Transverse colon (tissue), 4 donors: ENCODE measurements at regions not wholly inside any gene's neighbourhood (a gene's known extent, or its start where the extent isn't known, plus 50 kb on each side); places are given as distances from the start of the nearest gene placed in this dataset.

Experiments
- DNase-seq: peaks from one replicate; pipeline ENCODE4 v3.0.0-alpha.2; 2019
- H3K27ac ChIP-seq, 4 donors: fragments of 200-600 bp; sonication (generic); 2 replicates each; pipeline ENCODE4 v1.5.1; 2016 to 2018; ENCODE audit warnings: inconsistent platforms in 4 of 4
- H3K27me3 ChIP-seq: fragments of 200-600 bp; sonication (generic); 2 replicates; pipeline ENCODE4 v1.5.1; 2017; ENCODE audit warnings: inconsistent platforms
- H3K36me3 ChIP-seq, 4 donors: fragments of 200-600 bp; sonication (generic); 2 replicates each; pipeline ENCODE4 v1.5.1; 2017 to 2019; ENCODE audit warnings: inconsistent platforms in 4 of 4
- H3K4me1 ChIP-seq, 4 donors: fragments of 200-600 bp; sonication (generic); 2 replicates each; pipeline ENCODE4 v1.5.1; 2017 to 2020; ENCODE audit warnings: inconsistent platforms in 4 of 4
- H3K4me3 ChIP-seq, 4 donors: fragments of 200-600 bp; sonication (generic); 1 replicate in 1 of 4; 2 replicates in 3 of 4; pipeline versions ENCODE4 v1.5.1 to v1.6.1; 2017 to 2019; ENCODE audit warnings: inconsistent platforms in 4 of 4
- H3K9me3 ChIP-seq, 2 donors: fragments of 200-600 bp; sonication (generic); 2 replicates each; pipeline ENCODE4 v1.5.1; 2017 to 2019; ENCODE audit warnings: inconsistent platforms in 2 of 2
- CTCF ChIP-seq, 5 experiments: fragments of 200-600 bp in 3 of 5; fragments of 450-650 bp in 2 of 5; sonication (generic) in 3 of 5; IDR thresholded peaks; 1 replicate in 2 of 5; 2 replicates in 3 of 5; pipeline ENCODE4 v1.5.1; 2016 to 2017; ENCODE audit warnings: antibody characterized with exemption in 5 of 5, inconsistent platforms in 3 of 5, mild to moderate bottlenecking in 2 of 5, moderate library complexity in 1 of 5
- EP300 ChIP-seq: sonication (generic); formaldehyde crosslinking; IDR thresholded peaks from one replicate; pipeline ENCODE4 v1.6.1; 2017; ENCODE audit warnings: antibody characterized with exemption, low read depth
- POLR2A ChIP-seq: fragments of 450-650 bp; IDR thresholded peaks from one replicate; pipeline ENCODE4 v1.6.1; 2016; ENCODE audit warnings: antibody characterized with exemption, mild to moderate bottlenecking, moderate library complexity
- POLR2AphosphoS5 ChIP-seq, 3 donors: sonication (generic); formaldehyde crosslinking; IDR thresholded peaks; one replicate each; pipeline ENCODE4 v1.6.1; 2016; ENCODE audit warnings: antibody characterized with exemption in 3 of 3
- WGBS, 2 donors: methylation state at CpG; one replicate each; pipeline ENCODE4 v1.1.5; 2018; ENCODE audit warnings: low coverage in 1 of 2; 5-methylcytosine and 5-hydroxymethylcytosine counted together
- in situ Hi-C, 4 donors: fragments of 200-750 bp; cut with MboI; loops; one replicate each; pipeline versions ENCODE4 v1.15.0 to v1.15.1; 2017; ENCODE audit warnings: low sequenced_read_pairs in 3 of 4, low pct_ligation_motif_present in 1 of 4, low pct_unique_long_range_greater_than_20kb in 1 of 4
- intact Hi-C: fragments of 100-400 bp; cut with DNase I; formaldehyde crosslinking; loops from one replicate; pipeline ENCODE4 v1.15.1; 2023; ENCODE audit warnings: low total_unique reads

GRCh38 chr18:54100920-54101470, 123.5 kb downstream of the MBD2 start:
- Histone ChIP-seq H3K27me3 (no peaks in the 10 kb centered on the region), H3K4me3 (no peak overlapping the region), H3K27ac (no peak overlapping the region), H3K4me1 (no peaks in the 10 kb centered on the region), H3K9me3 (no peaks in the 10 kb centered on the region), H3K36me3 (no peaks in the 10 kb centered on the region)
- no peak for TF ChIP-seq CTCF (IDR thresholded peaks at IDR 0.05)
- no peak for TF ChIP-seq POLR2AphosphoS5 (IDR thresholded peaks at IDR 0.05)
- no peak for TF ChIP-seq EP300
- TF ChIP-seq POLR2A, result no peak
- no peak for DNase-seq
- intact Hi-C loops (no loop called here), in situ Hi-C loops (loop anchor here in 2 of 4 donors (25.0 kb wide), 1 partner anchor 539 kb away; no protein-coding TSS in a partner anchor)
- WGBS, 2 donors, result 77 to 82% methylated on average over 4 of the region's 4 CpGs

- no peak for TF ChIP-seq CTCF (IDR thresholded peaks at IDR 0.05)
- TF ChIP-seq POLR2A, result no peak
- TF ChIP-seq EP300, result no peak
- TF ChIP-seq POLR2AphosphoS5 (IDR thresholded peaks at IDR 0.05), result no peak
- H3K36me3 ChIP-seq, result no peaks in the 10 kb centered on the region
- H3K27ac ChIP-seq, result no peak overlapping the region
- in situ Hi-C loops, result loop anchor here in 2 of 4 donors (25.0 kb wide), 1 partner anchor 538 kb away; no protein-coding TSS in a partner anchor
- no peaks in the 10 kb centered on the region for H3K4me1 ChIP-seq
- 94 to 95% methylated on average over 2 of the region's 2 CpGs for WGBS, 2 donors
- DNase-seq, result no peak
- H3K4me3 ChIP-seq, result no peak overlapping the region
- intact Hi-C loops, result no loop called here
- no peaks in the 10 kb centered on the region for H3K9me3 ChIP-seq
- H3K27me3 ChIP-seq, result no peaks in the 10 kb centered on the region
Measured at GRCh38 chr18:54100466-54100865, 124.0 kb downstream of the MBD2 start.

- in situ Hi-C loops (no loop called here), intact Hi-C loops (no loop called here)
- H3K4me3 ChIP-seq, result no peak overlapping the region
- H3K36me3 ChIP-seq, result no peaks in the 10 kb centered on the region
- no peaks in the 10 kb centered on the region for H3K27me3 ChIP-seq
- no peaks in the 10 kb centered on the region for H3K4me1 ChIP-seq
- TF ChIP-seq CTCF (IDR thresholded peaks at IDR 0.05) (no peak), POLR2A (no peak), EP300 (no peak), POLR2AphosphoS5 (IDR thresholded peaks at IDR 0.05) (no peak)
- H3K27ac ChIP-seq, result no peak overlapping the region
- no peaks in the 10 kb centered on the region for H3K9me3 ChIP-seq
- WGBS, 2 donors, result 80 to 86% methylated on average over 2 to 4 of the region's 4 CpGs
- no peak for DNase-seq
Measured at GRCh38 chr18:54094474-54094873, 130.0 kb downstream of the MBD2 start.

- H3K9me3 ChIP-seq, result no peaks in the 10 kb centered on the region
- TF ChIP-seq POLR2A (no peak), POLR2AphosphoS5 (IDR thresholded peaks at IDR 0.05) (no peak), EP300 (no peak), CTCF (IDR thresholded peaks at IDR 0.05) (no peak)
- in situ Hi-C loops (no loop called here), intact Hi-C loops (no loop called here)
- DNase-seq, result no peak
- no peaks in the 10 kb centered on the region for H3K4me1 ChIP-seq
- WGBS, 2 donors, result 78% methylated on average over 2 of the region's 2 CpGs
- H3K27me3 ChIP-seq, result no peaks in the 10 kb centered on the region
- no peaks in the 10 kb centered on the region for H3K36me3 ChIP-seq
- H3K4me3 ChIP-seq, result no peak overlapping the region
- H3K27ac ChIP-seq, result no peak overlapping the region
Measured at GRCh38 chr18:54090856-54091255, 133.6 kb downstream of the MBD2 start.
